Duodenal mucosa (tissue), 2 donors: ENCODE measurements at regions not wholly inside any gene's neighbourhood (a gene's known extent, or its start where the extent isn't known, plus 50 kb on each side); places are given as distances from the start of the nearest gene placed in this dataset.

ENCODE experiments used
- H3K27ac ChIP-seq: one replicate; pipeline ENCODE4 v1.7.0; 2013; ENCODE audit warnings: low read depth, low read length
- H3K27me3 ChIP-seq, 2 donors: one replicate each; pipeline ENCODE4 v1.7.0; 2013; ENCODE audit warnings: low read length in 2 of 2, control low read depth in 1 of 2; ENCODE audit not compliant: insufficient read depth in 2 of 2, control insufficient read depth in 1 of 2
- H3K36me3 ChIP-seq, 2 donors: one replicate each; pipeline ENCODE4 v1.7.0; 2013; ENCODE audit warnings: low read length in 2 of 2, control low read depth in 1 of 2; ENCODE audit not compliant: insufficient read depth in 2 of 2, control insufficient read depth in 1 of 2
- H3K4me1 ChIP-seq, 2 donors: one replicate each; pipeline ENCODE4 v1.7.0; 2013; ENCODE audit warnings: low read length in 2 of 2, control low read depth in 1 of 2; ENCODE audit not compliant: insufficient read depth in 2 of 2, control insufficient read depth in 1 of 2
- H3K4me3 ChIP-seq, 2 donors: one replicate each; pipeline ENCODE4 v1.7.0; 2013; ENCODE audit warnings: low read length in 2 of 2, low read depth in 1 of 2
- H3K9ac ChIP-seq, 2 donors: one replicate each; pipeline ENCODE4 v1.7.0; 2013; ENCODE audit warnings: low read length in 2 of 2, low read depth in 1 of 2
- H3K9me3 ChIP-seq, 2 donors: one replicate each; pipeline ENCODE4 v1.7.0; 2013; ENCODE audit warnings: low read length in 2 of 2, control low read depth in 1 of 2; ENCODE audit not compliant: control insufficient read depth in 1 of 2

DNA sequence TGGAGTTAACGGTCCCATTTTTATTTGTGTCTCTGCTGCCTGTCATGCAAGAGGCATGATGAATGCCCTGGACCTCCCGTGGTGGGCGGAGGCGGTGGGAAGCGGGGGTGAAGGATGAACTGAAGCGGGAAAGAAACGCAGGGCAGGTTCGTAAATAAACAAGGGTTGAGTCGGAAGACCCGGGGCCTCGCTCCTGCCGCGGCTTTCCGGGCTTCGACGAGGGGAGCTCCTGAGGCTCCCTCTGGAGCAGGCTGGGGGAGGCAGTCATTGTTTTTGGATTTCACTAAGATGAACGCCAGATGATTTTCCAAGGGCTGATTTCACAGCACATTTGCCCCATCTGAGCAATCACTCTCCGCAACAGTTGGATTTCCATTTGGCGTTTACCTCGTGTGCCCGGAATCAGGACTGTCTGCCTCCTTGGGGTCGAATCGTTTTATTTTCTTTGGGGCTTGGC, 130.2 kb downstream of the SLC38A6 start:
- Histone ChIP-seq H3K36me3 (no peaks in the 10 kb centered on the region), H3K27me3 (no peaks in the 10 kb centered on the region), H3K4me1 (no peaks in the 10 kb centered on the region), H3K9ac (no peak overlapping the region), H3K4me3 (no peak overlapping the region), H3K27ac (no peak overlapping the region), H3K9me3 (peaks cover 3 to 16% of the 10 kb centered on the region in 2 donors)

DNA sequence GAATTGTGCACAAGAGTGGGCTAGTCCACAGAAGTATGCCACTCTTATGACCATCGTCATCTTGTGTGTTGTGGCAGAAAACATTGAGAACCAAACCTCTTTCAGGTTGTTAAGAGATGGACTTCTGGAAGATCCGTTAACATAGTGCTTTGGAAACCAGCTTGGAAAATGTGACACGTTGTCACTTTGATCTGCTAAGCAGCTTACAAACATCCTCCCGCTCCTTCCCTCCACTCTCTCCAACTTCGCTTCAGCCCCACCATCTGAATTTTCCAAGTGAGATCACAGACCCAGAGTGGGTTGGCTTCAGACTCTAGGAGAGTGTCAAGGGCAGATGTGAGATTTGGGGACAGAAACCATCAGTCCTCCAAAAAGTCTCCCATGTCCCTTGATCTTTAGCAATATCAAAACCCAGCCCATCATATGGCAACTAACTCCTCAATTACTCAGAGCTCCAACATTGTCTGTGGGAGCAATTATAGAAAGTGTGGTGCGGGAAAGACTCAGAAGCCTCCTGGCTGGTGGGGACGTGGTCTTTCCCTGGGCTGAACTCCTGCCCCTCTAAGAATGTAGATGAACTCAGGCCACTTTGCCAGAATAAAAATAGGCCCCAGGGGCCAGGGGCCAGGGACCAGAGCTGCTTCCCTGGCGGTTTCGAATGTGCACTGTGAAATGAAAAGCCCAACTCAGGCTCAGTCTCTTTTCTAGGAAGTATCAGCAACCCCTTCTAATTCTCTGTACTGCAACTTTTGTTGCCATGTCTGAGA, 129.5 kb downstream of the SLC38A6 start:
- Histone ChIP-seq H3K27me3 (no peaks in the 10 kb centered on the region), H3K9ac (no peak overlapping the region), H3K36me3 (no peaks in the 10 kb centered on the region), H3K27ac (no peak overlapping the region), H3K4me3 (no peak overlapping the region), H3K9me3 (peaks cover 3 to 15% of the 10 kb centered on the region in 2 donors), H3K4me1 (no peaks in the 10 kb centered on the region)

DNA sequence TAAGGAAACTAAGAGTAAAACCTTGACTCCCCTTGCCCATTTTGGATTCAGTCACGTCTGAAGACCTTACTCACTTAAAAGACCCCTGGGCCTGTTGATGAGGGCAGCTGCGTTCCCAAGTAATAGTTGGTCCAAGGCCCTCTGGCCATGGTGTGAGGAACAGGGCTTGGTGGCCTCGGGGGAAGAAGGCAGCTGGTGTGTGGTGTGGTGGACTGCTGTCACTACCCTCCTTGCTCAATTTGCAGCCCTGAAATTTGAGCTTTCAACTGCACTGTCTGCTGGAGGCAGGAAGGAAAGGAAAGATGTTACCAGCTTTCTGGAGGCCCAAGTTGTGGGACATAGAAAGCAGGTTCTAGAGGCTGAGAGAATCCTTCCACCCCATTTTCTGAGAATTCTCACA, 128.2 kb downstream of the SLC38A6 start:
- Histone ChIP-seq H3K27me3 (no peaks in the 10 kb centered on the region), H3K27ac (no peak overlapping the region), H3K9me3 (peaks cover 2 to 7% of the 10 kb centered on the region in 2 donors), H3K36me3 (no peaks in the 10 kb centered on the region), H3K9ac (no peak overlapping the region), H3K4me3 (no peak overlapping the region), H3K4me1 (no peaks in the 10 kb centered on the region)

DNA sequence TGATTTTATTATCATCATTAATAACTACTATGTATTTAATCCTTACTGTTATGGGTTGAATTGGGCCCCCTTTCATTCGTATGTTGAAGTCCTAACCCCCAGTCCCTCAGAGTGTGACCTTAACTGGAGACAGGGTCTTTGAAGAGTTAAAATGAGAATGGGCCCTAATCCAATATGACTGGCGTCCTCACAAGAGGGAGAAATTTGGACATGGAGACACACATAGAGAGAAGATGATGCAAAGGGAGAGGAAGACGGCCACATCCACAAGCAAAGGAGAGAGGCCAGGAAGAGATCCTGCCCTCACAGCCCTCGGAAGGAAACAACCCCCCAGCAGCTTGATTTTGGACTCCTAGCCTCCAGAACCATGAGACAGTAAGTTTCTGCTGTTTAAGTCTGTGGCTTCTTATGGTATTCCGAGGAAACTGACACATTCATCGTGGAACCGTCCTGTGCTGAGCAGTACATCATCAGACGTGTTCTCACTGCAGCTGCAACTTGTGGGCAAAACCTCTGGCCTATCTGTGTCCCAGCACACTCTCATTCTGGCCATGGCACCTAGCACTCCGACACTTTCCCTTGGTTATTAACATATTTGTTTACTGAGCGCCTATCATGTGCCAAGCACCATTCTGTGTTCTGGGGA, 127.6 kb downstream of the SLC38A6 start:
- Histone ChIP-seq H3K36me3 (no peaks in the 10 kb centered on the region), H3K27ac (no peak overlapping the region), H3K27me3 (no peaks in the 10 kb centered on the region), H3K9me3 (peaks cover 0 to under 1% of the 10 kb centered on the region in 2 donors), H3K4me3 (no peak overlapping the region), H3K4me1 (peaks cover under 1 to 4% of the 10 kb centered on the region in 2 donors), H3K9ac (no peak overlapping the region)

DNA sequence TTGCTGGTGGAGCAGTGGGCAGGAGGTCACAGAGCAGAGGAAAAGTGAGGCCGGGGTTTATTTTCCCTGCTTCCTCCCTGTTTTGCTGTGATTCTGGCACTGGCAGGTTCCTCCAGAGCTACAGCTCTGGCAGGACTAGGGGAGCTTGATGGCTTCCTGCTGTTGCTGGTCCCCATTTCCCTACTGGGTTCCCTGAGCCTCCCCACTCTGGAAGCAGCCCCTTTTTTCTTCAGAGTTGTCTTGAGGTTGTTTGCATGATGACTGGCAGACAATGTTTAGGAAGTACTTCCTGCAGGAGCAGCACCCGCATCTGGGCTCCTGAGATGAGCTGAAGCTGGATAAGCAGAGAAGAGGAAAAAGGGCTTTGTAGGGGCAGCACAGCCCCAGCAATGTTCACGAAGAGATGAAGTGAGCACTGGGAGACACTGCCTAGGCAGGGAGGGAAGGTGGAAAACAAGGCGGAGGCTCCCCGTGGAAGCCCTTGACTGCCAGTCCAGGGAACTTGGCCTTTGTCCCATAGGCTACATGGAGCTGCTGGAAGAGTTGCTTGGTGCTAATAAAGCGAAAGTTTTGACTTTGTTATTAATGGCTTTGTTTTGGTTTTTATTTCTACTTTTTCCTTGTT, 126.9 kb downstream of the SLC38A6 start:
- Histone ChIP-seq H3K4me1 (peaks cover 4 to 7% of the 10 kb centered on the region in 2 donors), H3K9ac (no peak overlapping the region), H3K27ac (no peak overlapping the region), H3K9me3 (no peaks in the 10 kb centered on the region), H3K36me3 (no peaks in the 10 kb centered on the region), H3K27me3 (no peaks in the 10 kb centered on the region), H3K4me3 (no peak overlapping the region)

DNA sequence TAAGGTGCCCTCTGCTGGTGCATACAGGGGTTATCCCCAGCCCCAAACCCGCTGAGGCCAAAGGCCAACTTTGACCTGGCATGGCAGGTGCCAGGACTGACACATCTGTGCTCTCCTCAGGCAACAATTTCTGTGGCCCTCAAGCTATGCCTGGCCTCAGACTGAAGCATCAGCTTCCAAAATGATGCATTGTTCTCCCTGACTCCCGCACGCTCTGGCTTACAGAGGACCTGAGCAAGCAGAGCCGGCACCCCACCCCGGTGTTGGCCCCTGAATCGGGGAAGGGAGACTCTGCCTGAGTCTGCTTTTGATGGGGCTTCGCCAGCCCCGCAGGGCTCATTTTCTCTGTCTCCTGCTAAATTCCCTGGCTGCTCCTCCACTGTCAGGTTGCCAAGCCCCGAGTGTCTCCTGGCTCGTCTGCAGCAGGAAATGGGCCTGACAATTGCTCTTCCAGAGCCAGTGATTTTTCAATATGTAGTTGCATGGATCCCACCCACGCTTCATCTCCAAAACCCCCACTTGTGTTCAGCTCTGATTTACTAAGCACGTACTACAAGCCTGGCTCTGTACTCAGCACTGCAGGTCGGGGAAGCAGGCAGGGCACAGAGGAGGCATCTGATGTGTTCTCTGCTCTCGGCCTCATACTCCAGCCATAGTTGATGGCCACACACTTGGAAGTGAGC, 126.1 kb downstream of the SLC38A6 start:
- H3K27me3 ChIP-seq: no peaks in the 10 kb centered on the region
- H3K9me3 ChIP-seq: no peaks in the 10 kb centered on the region
- H3K9ac ChIP-seq: no peak overlapping the region
- H3K36me3 ChIP-seq: no peaks in the 10 kb centered on the region
- no peak overlapping the region for H3K4me3 ChIP-seq
- peaks cover 8 to 12% of the 10 kb centered on the region in 2 donors for H3K4me1 ChIP-seq
- no peak overlapping the region for H3K27ac ChIP-seq

DNA sequence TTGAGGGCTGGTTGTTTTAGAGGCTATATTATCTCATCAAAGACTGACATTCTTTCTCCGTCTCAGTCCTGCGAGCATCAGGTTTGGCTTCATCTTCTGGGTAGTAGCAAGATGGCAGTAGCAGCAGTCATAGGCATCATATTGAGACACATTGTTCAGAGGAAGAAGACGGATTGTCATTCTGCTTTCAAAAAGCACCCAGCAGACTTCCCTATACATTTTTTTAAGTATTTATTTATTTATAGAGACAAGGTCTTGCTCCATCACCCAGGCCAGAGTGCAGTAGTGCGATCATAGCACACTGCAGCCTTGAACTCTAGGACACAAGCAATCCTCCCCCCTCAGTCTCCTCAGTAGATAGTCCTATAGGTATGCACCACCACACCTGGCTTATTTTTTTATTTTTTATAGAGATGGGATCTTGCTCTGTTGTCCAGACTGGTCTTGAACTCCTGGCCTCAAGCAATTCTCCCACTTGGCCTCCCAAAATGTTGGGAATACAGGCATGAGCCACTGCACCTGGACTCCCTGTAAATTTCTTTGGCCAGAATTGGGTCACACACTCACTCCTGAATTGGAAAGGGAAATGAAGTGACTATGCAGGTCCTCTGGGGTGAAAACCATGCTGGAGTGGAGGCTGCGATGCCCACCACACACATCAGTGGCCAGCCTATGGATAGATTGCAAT, 125.4 kb downstream of the SLC38A6 start:
- no peaks in the 10 kb centered on the region for H3K27me3 ChIP-seq
- H3K9me3 ChIP-seq: no peaks in the 10 kb centered on the region
- no peak overlapping the region for H3K4me3 ChIP-seq
- H3K27ac ChIP-seq: no peak overlapping the region
- H3K36me3 ChIP-seq: no peaks in the 10 kb centered on the region
- no peak overlapping the region for H3K9ac ChIP-seq
- H3K4me1 ChIP-seq: peaks cover 15 to 16% of the 10 kb centered on the region in 2 donors

DNA sequence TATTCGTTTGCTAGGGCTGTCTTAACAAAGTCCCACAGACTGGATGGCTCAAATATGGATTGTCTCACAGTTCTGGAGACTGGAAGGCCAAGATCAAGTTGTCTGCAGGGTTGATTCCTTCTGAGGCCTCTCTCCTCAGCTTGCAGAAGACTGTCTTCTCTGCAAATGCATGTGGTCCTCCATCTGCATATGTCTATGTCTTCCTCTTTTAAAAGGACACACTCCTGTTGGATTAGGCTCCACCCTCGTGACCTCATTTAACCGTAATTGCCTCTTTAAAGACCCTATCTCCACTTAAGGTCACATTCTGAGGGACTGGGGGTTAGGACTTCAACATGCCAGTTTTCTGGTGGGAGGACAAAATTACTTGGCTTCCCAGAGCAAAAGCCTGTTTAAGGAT, 123.3 kb downstream of the SLC38A6 start:
- H3K4me1 ChIP-seq: peaks cover 16 to 17% of the 10 kb centered on the region in 2 donors
- no peak overlapping the region for H3K27ac ChIP-seq
- H3K9me3 ChIP-seq: no peaks in the 10 kb centered on the region
- H3K27me3 ChIP-seq: no peaks in the 10 kb centered on the region
- no peak overlapping the region for H3K9ac ChIP-seq
- H3K4me3 ChIP-seq: no peak overlapping the region
- no peaks in the 10 kb centered on the region for H3K36me3 ChIP-seq

DNA sequence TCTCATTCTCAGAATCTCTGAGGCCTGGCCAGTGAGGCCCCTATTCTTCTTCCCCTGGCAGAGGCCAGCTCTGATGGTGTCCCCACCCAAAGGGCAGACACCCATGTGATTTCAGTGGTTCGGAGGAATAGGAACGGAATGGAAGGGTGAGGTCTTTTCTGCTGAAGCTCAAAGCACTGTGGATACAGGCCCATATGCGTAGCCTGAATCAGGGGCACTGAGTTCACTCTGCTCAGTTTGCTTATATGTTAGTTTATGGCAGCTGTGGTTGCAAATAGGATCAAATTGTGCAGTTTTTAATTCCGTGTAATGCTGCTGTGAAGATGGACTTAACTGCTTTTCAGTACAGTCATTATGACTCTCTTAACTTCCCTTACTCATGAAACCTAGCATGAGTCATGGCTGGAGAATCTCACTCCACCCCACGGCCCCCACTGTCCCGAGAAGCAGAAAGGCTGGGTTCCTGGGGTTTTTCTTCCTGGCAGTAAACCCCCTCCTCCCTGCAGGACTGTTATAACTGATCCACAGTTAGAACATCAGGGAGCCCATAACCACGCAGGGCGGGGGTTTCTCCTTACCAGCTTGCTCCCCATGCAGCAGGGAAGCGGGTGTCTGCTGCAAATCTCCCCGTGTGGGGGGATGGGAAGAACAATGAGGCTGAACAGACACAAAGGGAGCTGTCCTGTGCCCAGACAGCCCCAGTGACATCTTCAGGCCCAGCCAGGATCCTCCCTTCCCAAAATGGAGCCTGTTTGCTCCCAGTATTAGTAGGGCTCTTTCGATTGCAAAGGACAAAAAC, 122.7 kb downstream of the SLC38A6 start:
- H3K27ac ChIP-seq: no peak overlapping the region
- no peaks in the 10 kb centered on the region for H3K27me3 ChIP-seq
- no peak overlapping the region for H3K4me3 ChIP-seq
- peaks cover 16 to 17% of the 10 kb centered on the region in 2 donors for H3K4me1 ChIP-seq
- no peaks in the 10 kb centered on the region for H3K36me3 ChIP-seq
- H3K9me3 ChIP-seq: no peaks in the 10 kb centered on the region
- no peak overlapping the region for H3K9ac ChIP-seq
